ENCODE measurements at regions not wholly inside any gene's neighbourhood (a gene's known extent, or its start where the extent isn't known, plus 50 kb on each side); places are given as distances from the start of the nearest gene placed in this dataset.

DNA sequence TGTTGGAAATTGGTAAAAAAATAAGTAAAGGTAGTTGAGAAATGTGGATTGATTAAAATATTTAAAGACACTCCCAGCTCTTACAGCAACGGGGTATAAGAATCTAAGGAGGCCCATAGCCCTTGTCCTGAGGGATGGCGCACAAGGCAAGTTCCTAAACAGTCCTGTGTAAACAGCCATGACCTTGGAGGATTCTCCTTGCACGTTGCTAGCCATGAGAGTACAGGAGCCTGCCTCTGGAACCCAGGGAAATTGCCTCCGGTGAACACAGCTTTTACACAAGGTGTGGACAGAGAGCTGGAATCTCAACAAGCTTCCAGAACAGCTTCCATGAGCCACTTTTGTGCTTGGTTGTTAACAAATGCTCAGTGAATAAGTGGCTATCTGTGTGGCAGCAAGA, 378.2 kb downstream of the FOXO1 start:
- no peak overlapping the region for H3K4me3 ChIP-seq (replicated peaks in 1 of 4; ENCODE audit: control extremely low read depth in 1 of 4, insufficient read depth in 1 of 4, low read depth in 3 of 4, low read length in 4 of 4)

DNA sequence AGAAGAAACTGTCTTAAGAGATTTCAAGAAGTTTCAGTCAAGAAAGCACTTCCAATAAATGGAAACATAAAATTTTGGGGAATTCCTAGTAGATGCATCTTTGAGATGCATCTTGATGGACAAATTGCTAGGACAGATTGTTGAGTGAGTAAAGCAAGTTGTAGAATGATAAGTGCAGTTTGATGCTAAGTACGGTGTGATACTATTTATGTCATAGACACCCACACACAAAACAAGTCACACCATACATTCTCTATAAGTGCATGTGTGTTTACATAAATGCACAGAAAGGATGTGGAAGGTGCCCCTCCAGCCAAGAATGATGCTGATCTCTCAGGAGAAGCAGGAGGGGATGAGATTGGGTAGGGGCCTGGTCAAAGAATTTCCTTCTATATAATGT, 375.7 kb downstream of the FOXO1 start:
- Histone ChIP-seq H3K4me3 (replicated peaks in 1 of 4; ENCODE audit: control extremely low read depth in 1 of 4, insufficient read depth in 1 of 4, low read depth in 3 of 4, low read length in 4 of 4) (no peak overlapping the region), H3K27me3 (ENCODE audit: control insufficient read depth, insufficient read depth, low read length) (no peaks in the 10 kb centered on the region), H3K9me3 (ENCODE audit: control insufficient read depth, insufficient read depth, low read depth, low read length) (no peaks in the 10 kb centered on the region), H3K79me2 (ENCODE audit: control insufficient read depth, insufficient read depth, low read length) (no peaks in the 10 kb centered on the region), H3K36me3 (ENCODE audit: control insufficient read depth, insufficient read depth, low read length) (no peaks in the 10 kb centered on the region), H3K4me2 (ENCODE audit: extremely low read depth, insufficient read depth, low read length) (no peak overlapping the region), H3K9ac (ENCODE audit: insufficient read depth, low read length) (no peak overlapping the region), H3K4me1 (ENCODE audit: control insufficient read depth, extremely low read depth, insufficient read depth, low read length) (no peaks in the 10 kb centered on the region), H2AFZ (ENCODE audit: low read length) (no peak overlapping the region), H4K20me1 (ENCODE audit: control insufficient read depth, extremely low read depth, insufficient read depth, low read length) (no peaks in the 10 kb centered on the region), H3K27ac (ENCODE audit: insufficient read depth, low read length) (no peak overlapping the region)
- TF ChIP-seq, protein P1, sequence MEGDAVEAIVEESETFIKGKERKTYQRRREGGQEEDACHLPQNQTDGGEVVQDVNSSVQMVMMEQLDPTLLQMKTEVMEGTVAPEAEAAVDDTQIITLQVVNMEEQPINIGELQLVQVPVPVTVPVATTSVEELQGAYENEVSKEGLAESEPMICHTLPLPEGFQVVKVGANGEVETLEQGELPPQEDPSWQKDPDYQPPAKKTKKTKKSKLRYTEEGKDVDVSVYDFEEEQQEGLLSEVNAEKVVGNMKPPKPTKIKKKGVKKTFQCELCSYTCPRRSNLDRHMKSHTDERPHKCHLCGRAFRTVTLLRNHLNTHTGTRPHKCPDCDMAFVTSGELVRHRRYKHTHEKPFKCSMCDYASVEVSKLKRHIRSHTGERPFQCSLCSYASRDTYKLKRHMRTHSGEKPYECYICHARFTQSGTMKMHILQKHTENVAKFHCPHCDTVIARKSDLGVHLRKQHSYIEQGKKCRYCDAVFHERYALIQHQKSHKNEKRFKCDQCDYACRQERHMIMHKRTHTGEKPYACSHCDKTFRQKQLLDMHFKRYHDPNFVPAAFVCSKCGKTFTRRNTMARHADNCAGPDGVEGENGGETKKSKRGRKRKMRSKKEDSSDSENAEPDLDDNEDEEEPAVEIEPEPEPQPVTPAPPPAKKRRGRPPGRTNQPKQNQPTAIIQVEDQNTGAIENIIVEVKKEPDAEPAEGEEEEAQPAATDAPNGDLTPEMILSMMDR (conservative IDR thresholded peaks at IDR 0.05 in 1 of 2, IDR thresholded peaks at IDR 0.05 in 1 of 2; ENCODE audit: low read depth in 1 of 2, low read length in 2 of 2), result no peak
- no peak for TF ChIP-seq EZH2 (IDR thresholded peaks at IDR 0.05; ENCODE audit: low read length, missing control alignments)
- no peak for DNase-seq (ENCODE audit: low read depth in 2 of 2)

More for the DNA sequence above, 378.2 kb downstream of the FOXO1 start:
- no peaks in the 10 kb centered on the region for H3K79me2 ChIP-seq (ENCODE audit: control insufficient read depth, insufficient read depth, low read length)
- no peaks in the 10 kb centered on the region for H3K27me3 ChIP-seq (ENCODE audit: control insufficient read depth, insufficient read depth, low read length)
- H3K4me2 ChIP-seq (ENCODE audit: extremely low read depth, insufficient read depth, low read length), result no peak overlapping the region
- no peak overlapping the region for H2AFZ ChIP-seq (ENCODE audit: low read length)
- H3K36me3 ChIP-seq (ENCODE audit: control insufficient read depth, insufficient read depth, low read length), result no peaks in the 10 kb centered on the region
- no peak overlapping the region for H3K9ac ChIP-seq (ENCODE audit: insufficient read depth, low read length)
- DNase-seq (ENCODE audit: low read depth in 2 of 2), result no peak
- TF ChIP-seq EZH2 (IDR thresholded peaks at IDR 0.05; ENCODE audit: low read length, missing control alignments), result no peak
- TF ChIP-seq, protein P1 (conservative IDR thresholded peaks at IDR 0.05 in 1 of 2, IDR thresholded peaks at IDR 0.05 in 1 of 2; ENCODE audit: low read depth in 1 of 2, low read length in 2 of 2), result no peak
- no peaks in the 10 kb centered on the region for H3K4me1 ChIP-seq (ENCODE audit: control insufficient read depth, extremely low read depth, insufficient read depth, low read length)
- no peaks in the 10 kb centered on the region for H4K20me1 ChIP-seq (ENCODE audit: control insufficient read depth, extremely low read depth, insufficient read depth, low read length)
- H3K9me3 ChIP-seq (ENCODE audit: control insufficient read depth, insufficient read depth, low read depth, low read length), result no peaks in the 10 kb centered on the region
- H3K27ac ChIP-seq (ENCODE audit: insufficient read depth, low read length), result no peak overlapping the region

DNA sequence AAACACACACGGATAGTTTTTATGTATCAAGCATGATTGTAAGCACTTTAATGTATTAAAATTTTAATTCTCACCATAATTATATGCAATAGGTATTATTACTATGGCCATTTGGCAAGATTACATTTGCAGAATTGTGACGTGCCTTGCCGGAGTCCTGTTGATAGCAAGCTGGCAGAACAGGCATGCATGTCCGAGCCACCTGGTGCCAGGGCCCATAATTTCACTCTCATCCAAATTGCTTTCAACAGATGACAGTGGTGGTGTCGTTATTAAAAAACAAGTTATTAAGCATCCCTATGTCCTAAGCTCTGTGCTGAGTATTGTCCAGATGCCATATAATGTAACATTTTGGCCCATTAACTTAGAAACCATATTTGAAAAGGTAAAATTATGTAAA, 374.3 kb downstream of the FOXO1 start:
- DNase-seq (ENCODE audit: low read depth in 2 of 2), result no peak
- Histone ChIP-seq H3K4me3 (replicated peaks in 1 of 4; ENCODE audit: control extremely low read depth in 1 of 4, insufficient read depth in 1 of 4, low read depth in 3 of 4, low read length in 4 of 4) (no peak overlapping the region), H2AFZ (ENCODE audit: low read length) (no peak overlapping the region), H3K27ac (ENCODE audit: insufficient read depth, low read length) (no peak overlapping the region), H4K20me1 (ENCODE audit: control insufficient read depth, extremely low read depth, insufficient read depth, low read length) (no peaks in the 10 kb centered on the region), H3K36me3 (ENCODE audit: control insufficient read depth, insufficient read depth, low read length) (no peaks in the 10 kb centered on the region), H3K4me1 (ENCODE audit: control insufficient read depth, extremely low read depth, insufficient read depth, low read length) (no peaks in the 10 kb centered on the region), H3K79me2 (ENCODE audit: control insufficient read depth, insufficient read depth, low read length) (no peaks in the 10 kb centered on the region), H3K9ac (ENCODE audit: insufficient read depth, low read length) (no peak overlapping the region), H3K9me3 (ENCODE audit: control insufficient read depth, insufficient read depth, low read depth, low read length) (no peaks in the 10 kb centered on the region), H3K27me3 (ENCODE audit: control insufficient read depth, insufficient read depth, low read length) (no peaks in the 10 kb centered on the region), H3K4me2 (ENCODE audit: extremely low read depth, insufficient read depth, low read length) (no peak overlapping the region)
- TF ChIP-seq, protein P1 (conservative IDR thresholded peaks at IDR 0.05 in 1 of 2, IDR thresholded peaks at IDR 0.05 in 1 of 2; ENCODE audit: low read depth in 1 of 2, low read length in 2 of 2), result no peak
- no peak for TF ChIP-seq EZH2 (IDR thresholded peaks at IDR 0.05; ENCODE audit: low read length, missing control alignments)

Data from fibroblast of lung (primary cell).